ENCODE measurements at regions not wholly inside any gene's neighbourhood (a gene's known extent, or its start where the extent isn't known, plus 50 kb on each side); places are given as distances from the start of the nearest gene placed in this dataset.

DNA sequence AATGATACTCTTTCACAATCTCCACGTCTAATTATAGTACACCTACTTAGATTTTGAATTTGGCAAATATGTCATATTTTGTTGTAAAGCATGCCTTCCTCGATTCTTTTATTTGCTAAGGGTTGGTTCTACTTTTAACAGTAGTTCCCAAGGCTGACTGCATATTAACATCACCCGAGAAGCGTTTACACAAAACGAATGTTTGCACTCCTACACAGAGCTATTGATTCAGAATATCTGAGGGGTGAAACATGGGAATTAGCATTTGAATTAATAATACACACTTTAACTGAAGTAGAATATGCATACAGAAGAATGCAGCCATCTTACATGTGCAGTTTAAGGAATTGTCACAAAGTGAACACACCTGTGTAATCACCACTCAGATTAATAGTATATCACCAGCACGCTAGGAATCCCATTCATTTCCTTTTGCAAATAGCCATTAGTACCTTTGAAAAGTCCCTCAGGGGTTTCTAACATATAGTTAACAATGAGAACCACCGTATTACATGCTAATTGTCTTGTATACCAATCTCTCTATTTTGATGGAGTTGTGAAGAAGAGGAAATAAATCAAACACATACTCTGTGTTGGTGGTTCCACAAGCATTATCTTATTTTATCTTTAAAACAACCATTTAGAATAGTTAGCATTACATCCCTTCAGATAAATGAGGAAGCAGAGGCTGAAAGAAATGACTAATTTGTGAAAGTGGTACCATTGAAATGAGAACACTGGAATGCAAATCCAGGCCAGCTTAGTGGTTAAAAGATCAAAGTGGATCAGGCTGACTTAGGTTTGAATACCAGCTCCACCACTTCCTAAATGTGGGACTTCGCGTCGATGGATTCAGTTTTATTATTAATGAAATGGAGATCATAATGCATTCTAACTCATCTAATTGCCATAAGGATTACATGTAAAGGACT is 317.6 kb downstream of the HDGFL1 start:
- DNase-seq: no peak

DNA sequence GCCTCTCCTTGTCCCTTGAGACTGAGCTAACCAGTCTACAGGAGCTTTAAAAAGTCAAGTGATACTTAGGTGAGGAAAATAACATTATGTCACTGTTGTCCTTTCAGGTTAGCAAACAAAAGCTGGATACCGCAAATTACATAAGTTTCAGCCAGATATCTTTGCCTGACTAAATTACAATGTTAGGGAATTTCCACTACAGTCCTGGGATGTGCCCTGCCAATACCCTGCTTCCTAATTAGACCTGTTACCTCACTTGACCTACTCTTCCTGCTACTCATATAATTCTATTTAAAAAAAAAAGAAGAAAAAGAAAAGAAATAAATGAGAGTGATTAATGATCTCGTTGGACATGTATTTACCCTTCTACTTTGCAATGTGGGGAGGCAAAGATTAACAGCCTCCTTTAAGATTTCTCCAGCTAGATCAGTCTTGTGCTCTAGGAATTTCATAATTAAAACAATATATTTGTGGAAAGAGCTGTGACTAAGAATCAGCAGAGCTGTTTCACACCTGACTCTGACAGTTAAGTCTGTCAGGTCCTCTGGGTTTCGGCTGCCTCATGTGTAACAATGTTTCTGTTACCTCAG is 318.9 kb downstream of the HDGFL1 start:
- DNase-seq: no peak

DNA sequence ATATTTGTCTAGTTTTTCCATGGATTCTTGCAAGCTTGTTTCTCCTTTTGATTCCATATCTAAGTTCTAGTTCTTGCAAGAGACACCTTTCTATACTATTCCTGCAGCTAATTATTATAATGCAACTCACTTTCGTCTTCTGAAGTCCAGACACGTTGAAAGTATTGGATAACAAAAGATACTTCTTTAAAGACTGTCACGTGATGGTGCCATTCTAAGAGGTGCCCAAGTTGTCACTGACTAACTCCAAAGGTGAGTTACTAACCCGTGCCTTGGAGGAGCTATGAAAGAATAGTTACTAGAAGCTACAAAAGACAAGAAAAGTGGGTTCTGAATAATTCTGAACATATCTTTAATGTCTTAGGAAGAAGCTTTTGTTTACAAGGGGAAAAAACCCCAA is 322.6 kb downstream of the HDGFL1 start:
- DNase-seq: no peak

DNA sequence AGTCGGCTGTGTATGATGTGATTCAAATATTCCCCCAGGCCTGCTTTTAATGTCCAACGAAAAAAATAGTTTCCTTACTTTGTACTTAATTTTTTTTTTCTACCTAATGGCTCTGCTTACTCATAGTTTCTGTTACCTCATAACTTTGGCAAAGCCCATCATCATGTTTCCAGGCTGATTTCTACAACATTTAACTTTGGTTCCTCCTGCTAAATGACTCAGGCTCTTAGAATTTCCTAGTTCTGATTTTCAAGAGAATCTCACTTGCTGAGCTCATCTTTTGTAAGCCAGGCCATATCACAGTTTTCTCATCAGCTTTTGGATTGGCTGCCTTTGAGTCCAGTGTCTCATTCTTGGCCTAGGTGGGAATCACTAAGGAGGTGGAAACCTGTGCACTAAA is 323.1 kb downstream of the HDGFL1 start:
- DNase-seq: no peak

DNA sequence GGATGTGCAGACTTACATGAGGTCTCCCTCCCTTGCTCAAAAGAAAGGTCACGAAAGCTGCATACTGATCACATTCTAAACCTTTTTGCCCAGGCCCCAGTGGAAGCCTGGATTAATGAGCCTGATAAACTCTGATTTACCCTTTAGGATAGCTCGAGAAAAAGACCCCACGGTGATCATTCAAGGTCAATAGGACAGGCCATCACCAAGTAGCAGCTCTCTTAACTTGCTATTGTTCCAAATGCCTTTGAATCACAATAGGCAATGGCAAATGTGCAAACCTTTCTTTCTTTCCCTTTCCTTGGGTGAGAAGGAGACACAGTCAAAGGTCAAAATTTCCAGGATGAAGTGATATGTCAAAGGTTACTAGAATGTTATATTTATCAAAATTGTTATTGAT is 327.3 kb downstream of the HDGFL1 start:
- no peak for DNase-seq

DNA sequence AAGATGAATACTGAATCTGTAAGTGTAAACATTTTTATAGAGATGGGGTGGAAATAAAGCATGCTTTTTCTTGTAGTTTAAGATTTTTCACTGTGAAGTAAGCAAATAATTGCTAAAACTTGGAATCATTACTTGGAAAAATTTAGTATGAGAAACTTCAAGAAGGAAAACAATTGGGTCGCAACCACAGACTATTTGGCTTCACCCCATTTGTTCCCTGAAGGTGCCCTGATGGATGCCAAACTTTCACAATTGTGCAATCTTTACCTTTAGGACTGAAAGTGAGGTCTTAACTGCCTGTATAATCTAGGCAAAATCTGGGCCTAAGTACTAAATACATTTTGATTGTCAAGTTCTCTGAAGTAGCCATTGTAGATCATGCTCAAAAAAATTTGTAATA is 330.1 kb downstream of the HDGFL1 start:
- DNase-seq: no peak

DNA sequence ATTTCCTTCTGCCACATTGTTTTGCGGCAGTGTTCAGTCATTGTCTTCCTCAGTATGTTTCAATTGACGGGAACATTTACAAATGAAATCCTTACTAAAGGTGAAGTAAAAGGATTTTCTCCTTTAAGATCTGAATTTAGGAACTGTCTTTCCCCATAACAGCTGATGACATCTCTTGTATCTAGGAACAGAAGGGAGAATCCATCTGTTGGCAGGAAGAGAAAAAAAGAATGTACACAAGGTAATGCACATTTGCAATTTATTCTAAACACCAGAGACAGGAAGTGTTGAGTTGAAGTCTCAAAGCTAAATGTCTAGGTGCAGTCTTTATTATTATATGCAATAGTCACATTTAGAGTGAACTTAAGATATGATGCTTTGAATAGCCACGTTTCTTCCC is 334.5 kb downstream of the HDGFL1 start:
- DNase-seq: no peak

DNA sequence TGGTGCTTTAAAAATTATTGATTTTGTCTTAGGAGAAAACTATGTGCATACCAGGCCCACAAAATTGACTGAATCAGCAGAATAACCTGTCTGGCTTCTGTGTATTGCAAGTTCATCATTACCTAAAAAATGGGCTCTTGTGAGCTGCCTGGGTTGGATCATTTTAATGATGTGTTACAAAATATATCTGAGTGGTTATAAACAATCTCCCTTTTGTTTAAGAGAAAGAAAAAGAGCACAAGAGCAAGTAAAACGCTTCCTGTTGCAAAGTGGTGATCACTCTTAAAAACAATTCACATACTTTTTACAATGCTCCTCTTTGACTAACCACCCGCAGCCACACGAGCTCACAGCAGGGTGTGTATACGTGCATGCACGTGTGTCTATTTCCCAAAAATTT is 335.1 kb downstream of the HDGFL1 start:
- no peak for DNase-seq

DNA sequence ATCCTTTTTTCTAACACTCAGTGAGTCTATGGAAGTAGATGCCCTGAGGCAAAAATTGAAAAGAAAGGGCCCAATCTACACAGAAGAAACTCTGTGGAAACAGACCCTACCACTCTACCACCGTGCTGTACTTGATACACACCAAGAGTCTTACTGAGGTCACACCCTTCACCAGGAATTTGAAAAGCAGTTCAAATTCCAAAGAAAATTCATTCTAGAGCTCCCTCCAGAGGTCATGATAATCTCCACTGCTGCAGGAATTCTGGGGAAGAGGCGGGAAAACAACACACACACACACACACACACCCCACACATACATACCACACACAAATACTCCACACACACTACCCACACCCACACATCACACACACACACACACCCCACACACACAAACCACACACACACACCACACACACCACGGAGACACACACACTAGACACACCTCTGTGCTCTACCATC is 336.8 kb downstream of the HDGFL1 start:
- DNase-seq: no peak

DNA sequence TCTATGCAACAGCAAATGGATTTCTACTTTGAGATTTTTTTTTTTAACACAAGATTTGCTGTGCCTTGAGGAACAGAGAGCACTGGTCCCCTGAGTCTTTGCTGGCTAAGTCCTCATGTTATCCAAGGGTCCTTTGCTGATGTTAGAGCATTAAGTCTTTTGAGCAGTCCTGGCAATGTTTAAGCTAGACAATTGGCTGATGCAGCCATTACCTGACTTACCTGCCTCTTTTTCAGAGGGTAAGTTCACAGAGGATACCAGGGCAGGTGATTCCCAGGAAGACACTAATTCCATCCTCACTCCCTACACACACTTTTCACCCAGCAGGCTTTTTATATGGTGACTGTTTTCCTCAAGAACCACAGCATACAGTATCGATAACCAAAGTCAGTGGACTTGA is 337.7 kb downstream of the HDGFL1 start:
- DNase-seq: no peak

DNA sequence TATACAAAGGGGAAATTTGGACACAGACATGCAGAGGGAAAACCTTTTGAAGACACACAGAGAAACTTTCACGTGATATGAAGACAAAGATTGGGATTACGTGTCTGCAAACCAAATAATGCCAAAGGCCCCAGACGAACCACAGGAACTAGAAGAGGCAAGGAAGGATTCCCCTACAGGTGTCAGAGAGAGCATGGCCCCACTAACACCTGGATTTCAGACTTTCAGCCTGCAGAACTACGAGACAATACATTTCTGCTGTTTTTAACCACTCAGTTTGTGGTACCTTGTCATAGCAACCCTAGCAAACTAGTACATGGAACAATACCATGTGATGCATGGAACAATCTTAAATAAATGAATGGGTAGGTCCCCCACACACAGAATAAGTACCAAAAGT is 341.0 kb downstream of the HDGFL1 start:
- no peak for DNase-seq

DNA sequence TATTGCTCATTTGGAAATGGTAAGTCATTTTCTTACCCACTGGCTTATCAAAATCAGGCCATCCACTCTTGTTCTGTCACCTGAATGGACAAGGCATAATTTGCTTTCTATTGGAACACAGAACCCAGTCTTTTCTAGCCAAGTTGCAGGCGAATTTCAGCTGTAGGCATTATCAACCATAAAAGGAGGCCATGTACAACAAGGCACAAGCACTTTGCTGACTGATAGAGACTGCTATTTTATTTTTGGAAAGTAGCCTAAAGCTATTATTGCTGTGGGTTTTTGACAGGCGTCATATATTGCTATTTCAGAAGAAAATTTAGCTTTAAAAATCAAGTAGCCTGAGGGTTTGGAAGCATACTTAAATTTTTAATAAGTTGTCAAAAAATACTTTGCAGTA is 344.2 kb downstream of the HDGFL1 start:
- no peak for DNase-seq

DNA sequence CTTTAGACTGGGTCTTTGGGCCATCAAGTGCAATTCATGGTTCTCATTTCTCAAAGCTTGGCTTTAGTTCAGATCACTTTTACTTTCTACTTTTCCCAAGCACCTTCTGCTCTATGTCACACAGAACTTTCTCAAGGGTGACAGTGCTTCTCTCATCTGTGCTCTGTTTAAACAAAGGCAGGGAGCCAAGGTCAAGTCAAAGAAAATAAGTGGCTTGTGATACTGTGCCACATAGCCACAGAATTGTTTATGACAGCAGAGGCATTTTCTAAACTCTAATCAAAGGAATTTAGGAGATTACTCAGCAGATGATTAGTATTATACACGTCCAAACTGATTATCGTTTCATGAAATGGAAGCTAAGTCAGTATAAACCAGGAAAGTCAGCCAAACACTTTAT is 348.0 kb downstream of the HDGFL1 start:
- DNase-seq: no peak

DNA sequence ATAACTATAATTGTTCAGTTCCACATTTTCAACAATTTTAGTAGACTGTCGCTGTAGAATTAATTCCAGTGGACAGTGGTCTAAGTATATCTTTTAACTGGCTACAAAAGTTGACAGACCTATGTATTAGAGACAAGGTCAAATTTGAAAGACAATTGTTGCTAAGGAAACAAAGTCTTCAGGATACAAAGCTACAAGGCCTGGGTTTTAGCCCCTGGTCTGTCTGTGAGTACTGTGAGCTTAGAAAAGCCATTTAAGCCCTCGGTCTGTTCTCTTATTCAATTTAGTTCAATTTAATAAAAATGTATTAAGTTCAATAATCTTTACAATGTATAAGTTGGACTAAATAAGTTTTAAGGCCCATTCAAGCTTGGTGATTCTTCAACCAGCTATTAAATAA is 352.5 kb downstream of the HDGFL1 start:
- no peak for DNase-seq

DNA sequence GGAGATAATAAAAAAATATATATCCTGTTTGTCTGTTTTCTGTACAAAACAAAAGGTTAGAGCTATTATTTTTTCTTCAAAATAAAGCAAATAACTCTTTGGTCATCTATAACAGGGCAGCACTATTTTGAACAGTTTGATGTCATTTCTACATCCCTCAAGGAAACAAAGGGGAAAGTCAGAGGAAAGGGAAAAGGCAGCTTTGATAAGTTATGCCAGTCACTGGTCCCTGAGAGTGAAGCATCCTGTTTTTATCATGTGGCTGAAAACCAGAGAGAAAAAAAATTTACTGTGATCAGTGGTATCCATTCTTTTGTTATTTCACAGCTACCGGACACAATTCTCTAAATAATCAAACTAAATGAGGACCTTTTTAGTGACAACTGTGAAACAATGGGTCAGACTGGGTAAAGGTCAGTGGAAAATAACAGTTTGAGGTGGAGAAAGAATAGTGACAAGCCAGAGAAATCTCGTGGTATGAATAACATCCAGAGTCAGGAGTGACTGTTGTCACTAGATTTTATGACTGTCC is 356.0 kb downstream of the HDGFL1 start:
- DNase-seq: no peak

DNA sequence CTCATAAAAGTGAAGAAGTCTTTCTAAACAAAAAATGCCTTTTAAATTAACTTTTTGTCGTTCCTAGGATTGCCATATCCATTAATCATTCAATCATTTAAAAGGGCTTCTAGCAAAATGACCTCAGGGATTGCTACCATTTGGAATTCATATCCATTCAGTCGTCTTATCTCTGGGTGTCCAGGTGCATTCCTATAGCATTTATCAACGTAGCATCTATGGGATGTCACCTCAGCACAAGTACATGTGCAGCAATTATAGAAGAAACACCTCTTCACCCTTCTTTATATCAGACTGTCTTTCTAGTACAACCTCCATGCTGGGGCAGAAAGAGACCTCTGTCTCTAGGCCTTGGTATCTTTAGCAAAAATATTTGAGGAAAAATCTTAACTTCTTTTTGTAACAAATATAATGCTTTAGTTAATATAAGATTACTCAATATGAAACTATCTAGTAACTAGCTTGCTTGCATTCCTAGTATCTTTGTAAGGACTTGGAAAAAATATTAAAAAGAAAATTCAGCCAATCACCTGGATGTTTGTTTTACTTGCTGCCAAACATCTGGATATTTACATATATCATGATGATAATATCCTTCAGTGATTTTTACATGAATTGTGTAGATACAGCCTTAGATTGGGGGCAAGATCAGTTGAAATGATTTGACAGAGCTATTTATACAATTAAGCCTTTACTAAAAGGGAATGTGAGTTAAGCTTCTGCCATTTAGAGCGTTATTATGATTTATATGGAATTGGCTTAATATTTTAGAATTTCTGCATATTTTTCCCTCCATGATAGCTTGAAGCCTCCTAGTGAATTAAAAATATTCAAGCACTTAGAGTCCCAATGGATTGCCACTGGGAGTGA is 356.8 kb downstream of the HDGFL1 start:
- no peak for DNase-seq

DNA sequence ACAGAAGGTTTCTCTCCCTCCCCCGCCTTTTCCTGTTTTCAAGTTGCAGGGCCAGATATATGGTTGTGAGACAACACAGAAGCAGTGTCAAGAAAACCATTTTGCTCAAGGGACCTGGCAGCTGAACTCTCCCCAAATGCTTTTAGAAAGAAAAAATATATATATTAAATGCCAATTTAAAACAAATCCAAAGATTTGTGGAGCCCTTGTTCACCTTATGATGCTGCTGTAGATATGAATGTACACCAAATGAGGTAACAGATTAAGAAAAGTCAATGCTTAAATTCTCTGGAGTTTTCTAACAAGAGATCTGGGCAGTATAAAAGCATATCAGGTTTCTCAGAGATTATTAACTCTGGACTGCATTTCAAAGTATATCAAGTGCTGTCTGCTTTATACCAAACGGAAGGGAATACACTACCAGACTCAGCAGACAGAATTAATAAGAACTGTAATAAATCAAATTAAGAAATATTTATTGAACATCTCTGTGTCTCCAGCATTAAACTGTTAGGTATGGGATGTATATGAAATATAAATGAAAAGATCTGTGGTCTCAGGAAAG is 357.5 kb downstream of the HDGFL1 start:
- no peak for DNase-seq

DNA sequence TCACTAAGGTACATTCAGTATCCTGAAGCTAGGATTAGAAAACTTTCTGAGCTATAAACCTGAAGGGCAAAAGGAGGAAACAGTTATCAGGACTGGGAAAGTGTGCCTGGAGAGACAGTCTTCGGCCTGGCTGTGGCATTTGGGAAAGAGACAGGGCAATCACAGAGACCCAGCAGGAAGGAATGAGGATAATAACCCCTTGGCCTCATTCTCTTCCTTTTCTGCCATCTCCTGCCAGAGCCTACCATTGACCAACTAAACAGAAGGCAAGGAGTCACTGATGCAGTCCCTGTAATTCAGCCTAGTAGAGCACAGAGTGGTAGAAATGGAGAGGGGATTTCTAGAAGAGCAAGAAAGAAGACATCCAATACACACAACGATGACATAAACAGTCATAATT is 359.4 kb downstream of the HDGFL1 start:
- DNase-seq: no peak

DNA sequence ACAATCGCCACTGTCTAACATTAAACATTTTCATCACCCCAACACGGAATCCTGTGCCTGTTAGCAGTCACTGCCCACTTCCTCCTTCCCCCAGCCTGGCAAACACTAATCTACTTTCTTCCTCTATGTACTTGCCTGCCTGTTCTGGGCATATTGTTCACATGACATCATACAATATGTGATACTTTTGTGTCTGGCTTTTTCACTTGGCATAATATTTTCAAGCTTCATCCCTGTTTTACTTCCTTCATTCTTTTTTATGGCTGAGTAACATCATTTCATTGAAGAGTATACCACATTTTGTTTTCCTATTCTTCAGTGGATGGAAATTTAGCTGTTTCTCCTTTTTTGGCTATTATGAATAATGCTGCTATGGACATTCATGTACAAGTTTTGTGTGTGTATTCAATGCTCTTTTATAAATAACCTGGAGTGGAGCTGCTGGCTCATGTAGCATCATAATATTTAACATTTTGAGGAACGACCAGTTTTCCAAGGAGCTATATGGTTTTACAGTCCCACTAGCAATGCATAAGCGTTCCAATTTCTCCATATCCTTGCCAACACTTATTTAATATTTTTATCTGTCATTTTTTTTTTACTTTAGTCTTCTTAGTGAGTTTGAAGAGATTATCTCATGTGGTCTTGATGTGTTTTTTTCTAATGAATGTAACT is 360.1 kb downstream of the HDGFL1 start:
- DNase-seq: no peak

DNA sequence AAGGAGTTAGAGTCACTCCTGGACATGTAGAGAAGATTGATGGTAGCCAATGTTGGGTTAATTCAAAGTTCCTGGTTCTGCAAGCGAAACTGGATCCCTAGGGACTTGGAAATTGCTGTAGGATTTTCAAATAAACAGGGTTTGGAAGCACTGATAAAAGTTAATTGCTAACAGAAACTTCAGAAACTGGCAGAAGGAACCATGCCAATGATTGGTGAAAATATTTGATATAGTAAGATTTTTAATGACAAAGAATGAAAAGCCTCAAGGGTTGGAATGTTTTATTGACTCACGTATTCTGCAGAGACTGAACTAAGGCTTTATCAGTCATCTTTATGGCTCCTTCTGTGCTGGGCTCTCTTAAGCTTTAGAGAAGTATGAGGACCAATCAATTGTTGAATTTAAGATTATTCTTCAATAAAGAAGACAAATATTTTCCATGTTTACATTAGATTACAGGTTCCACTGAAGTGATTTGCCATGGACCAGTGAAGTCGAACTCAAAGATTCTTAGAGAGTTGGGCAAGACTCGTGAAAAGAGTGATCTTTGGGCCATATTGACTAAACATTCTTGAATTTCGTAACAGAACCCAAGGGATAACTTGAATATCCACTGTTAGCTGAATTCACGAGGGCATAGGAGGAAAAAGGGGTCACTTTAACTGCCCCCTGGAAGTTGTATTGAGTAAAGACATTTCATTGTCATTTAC is 371.4 kb downstream of the HDGFL1 start:
- no peak for DNase-seq

DNA sequence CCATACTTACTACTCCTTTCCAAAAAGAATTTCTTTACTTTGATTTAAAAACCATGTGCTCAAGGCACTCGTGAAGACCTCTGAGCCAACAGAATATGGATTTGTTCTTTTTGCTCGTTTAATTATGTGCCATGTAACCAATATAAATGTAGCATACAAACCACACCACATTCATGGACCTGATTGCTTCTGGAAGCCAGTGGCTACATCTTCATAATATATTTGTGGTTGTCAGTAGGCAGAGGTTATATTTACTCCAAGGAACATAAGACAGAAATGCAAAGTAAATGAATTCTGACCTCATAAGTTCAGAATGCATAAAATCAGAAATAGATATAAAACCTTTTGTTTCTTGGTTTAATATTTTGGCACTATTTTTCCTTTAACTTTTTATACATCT is 373.0 kb downstream of the HDGFL1 start:
- no peak for DNase-seq

DNA sequence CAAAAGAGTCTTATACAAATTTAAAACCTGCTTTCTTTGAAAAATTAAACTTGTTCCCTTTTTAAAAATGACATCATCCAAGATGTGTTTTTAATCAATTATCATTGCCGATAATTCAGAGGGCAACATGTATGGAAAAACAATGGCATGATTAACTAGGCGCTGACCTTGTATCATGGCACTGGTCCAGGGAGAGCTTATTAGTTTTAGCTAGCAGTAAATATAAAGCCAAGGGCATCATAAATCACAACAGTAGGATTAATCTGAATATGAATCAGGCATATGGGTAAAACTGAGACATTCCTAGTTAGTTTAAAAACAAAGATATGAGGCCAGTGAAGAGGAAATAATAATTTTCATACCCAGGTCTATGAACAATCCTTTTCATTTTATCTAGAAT is 374.0 kb downstream of the HDGFL1 start:
- no peak for DNase-seq

All from GOT3 (cell line).